HL-60 (cell line): ENCODE measurements at regions not wholly inside any gene's neighbourhood (a gene's known extent, or its start where the extent isn't known, plus 50 kb on each side); places are given as distances from the start of the nearest gene placed in this dataset.
"Not testable (repeated sequence)": the region's sequence is repeated elsewhere in the genome, so short reads cannot be mapped to it uniquely, and the experiment has no call there.

Source experiments
- DNase-seq, 2 experiments: peaks; one replicate each; pipeline ENCODE4 v3.0.0-alpha.2; 2010 to 2020; ENCODE audit warnings: low read depth in 1 of 2, low spot score in 1 of 2
- H3K27ac ChIP-seq: fragments of 250-450 bp; sonication (Bioruptor Pico); replicated peaks from 2 replicates; pipeline ENCODE4 v1.5.1; 2020; ENCODE audit warnings: mild to moderate bottlenecking, moderate library complexity
- H3K27me3 ChIP-seq: fragments of 250-450 bp; sonication (Bioruptor Pico); 2 replicates; pipeline ENCODE4 v1.5.1; 2021; ENCODE audit warnings: mild to moderate bottlenecking, moderate library complexity; ENCODE audit not compliant: insufficient read depth, poor library complexity, severe bottlenecking
- H3K4me3 ChIP-seq: replicated peaks from 2 replicates; pipeline ENCODE4 v1.5.1; 2011; ENCODE audit warnings: mild to moderate bottlenecking, control low read depth, low read length; ENCODE audit not compliant: insufficient read depth
- CTCF ChIP-seq: IDR thresholded peaks from one replicate; pipeline ENCODE4 v1.5.1; 2011; ENCODE audit warnings: low read length, control low read depth, inconsistent platforms; ENCODE audit not compliant: insufficient read depth
- GABPA ChIP-seq: IDR thresholded peaks from 2 replicates; pipeline ENCODE4 v1.6.1; 2012; ENCODE audit warnings: low read depth
- POLR2AphosphoS5 ChIP-seq: IDR thresholded peaks from 2 replicates; pipeline ENCODE4 v1.6.1; 2012; ENCODE audit warnings: low read depth
- REST ChIP-seq: IDR thresholded peaks from 2 replicates; pipeline ENCODE4 v1.6.1; 2012; ENCODE audit warnings: low read depth; ENCODE audit not compliant: insufficient replicate concordance
- SPI1 ChIP-seq: IDR thresholded peaks from 2 replicates; pipeline ENCODE4 v1.6.1; 2012; ENCODE audit warnings: low read depth, mild to moderate bottlenecking, borderline replicate concordance

- no peak overlapping the region for H3K27ac ChIP-seq
- DNase-seq: no peak
- no peak for TF ChIP-seq POLR2AphosphoS5
- TF ChIP-seq CTCF: no peak
- no peak for TF ChIP-seq REST
- TF ChIP-seq GABPA: no peak
- H3K27me3 ChIP-seq: no peaks in the 10 kb centered on the region
- H3K4me3 ChIP-seq: no peak overlapping the region
Measured at GRCh38 chr1:204011426-204011825, 61.5 kb upstream of the SOX13 start.

GRCh38 chr1:204013052-204013451 is 59.9 kb upstream of the SOX13 start:
- no peak for DNase-seq

GRCh38 chr1:204014336-204014735 is 58.6 kb upstream of the SOX13 start:
- Histone ChIP-seq H3K4me3 (no peak overlapping the region), H3K27me3 (no peaks in the 10 kb centered on the region), H3K27ac (no peak overlapping the region)
- DNase-seq: no peak
- no peak for TF ChIP-seq REST
- TF ChIP-seq POLR2AphosphoS5: no peak
- TF ChIP-seq SPI1: no peak
- no peak for TF ChIP-seq CTCF
- no peak for TF ChIP-seq GABPA

More at GRCh38 chr1:204013052-204013451, 59.9 kb upstream of the SOX13 start:
- TF ChIP-seq REST (no peak), POLR2AphosphoS5 (no peak), CTCF (no peak), SPI1 (no peak), GABPA (no peak)
- H3K27me3 ChIP-seq: no peaks in the 10 kb centered on the region
- no peak overlapping the region for H3K27ac ChIP-seq
- H3K4me3 ChIP-seq: no peak overlapping the region

GRCh38 chr1:204014961-204015360 is 58.0 kb upstream of the SOX13 start:
- DNase-seq, H3K4me3 ChIP-seq, H3K27ac ChIP-seq, H3K27me3 ChIP-seq: not testable (repeated sequence)
